HepG2 (cell line): ENCODE measurements at regions not wholly inside any gene's neighbourhood (a gene's known extent, or its start where the extent isn't known, plus 50 kb on each side); places are given as distances from the start of the nearest gene placed in this dataset.
A peak's percentile ranks its signal among the peaks of the same experiment; 100 is the strongest.

Source experiments
- ATAC-seq: fragments of 200-7000 bp; cut with Tn5 transposase; 3 replicates; pipeline ENCODE4 v1.9.1; 2020; ENCODE audit warnings: mild to moderate bottlenecking, moderate library complexity
- BruUV-seq: library from RNA; stranded (reverse); fragments of 400-500 nt; replicated peaks from 2 replicates; lab custom pipeline; 2021; lab: Mats Ljungman, UMichigan
- CTCF ChIA-PET: fragments of 300-600 bp; formaldehyde crosslinking; extraction: SDS; loops from one replicate; lab custom pipeline; 2021; ENCODE audit warnings: low total read pairs, inconsistent platforms, low intra/inter-chr PET ratio; lab: Yijun Ruan, JAX
- POLR2A ChIA-PET: fragments of 350-600 bp; sonication (Branson Sonifier 250); formaldehyde crosslinking; loops from one replicate; lab custom pipeline; 2020; ENCODE audit warnings: antibody characterized with exemption, inconsistent platforms; lab: Yijun Ruan, JAX
- DNase-seq: peaks from one replicate; pipeline ENCODE4 v3.0.0-alpha.2; 2015; ENCODE audit warnings: low spot score
- FAIRE-seq: peaks from 3 replicates; lab custom pipeline; 2011; peaks lifted over from hg19 to GRCh38; lab: Jason Lieb, UNC
- H2AFZ ChIP-seq: one replicate; pipeline ENCODE4 v1.6.1; 2011; ENCODE audit warnings: low read length, inconsistent platforms
- H3K27ac ChIP-seq: fragments of 300-600 bp; 3 replicates; pipeline ENCODE4 v1.8.0; 2011; ENCODE audit warnings: mixed run types, mild to moderate bottlenecking, mixed read lengths, low read length, inconsistent platforms; ENCODE audit not compliant: insufficient read depth; ENCODE audit errors: extremely low read length
- H3K27me3 ChIP-seq, 2 experiments: fragments of 200-600 bp in 1 of 2; 2 replicates in 1 of 2; 3 replicates in 1 of 2; pipeline versions ENCODE4 v1.6.0 to v1.8.0; 2011; ENCODE audit warnings: low read length in 2 of 2, mild to moderate bottlenecking in 2 of 2, moderate library complexity in 2 of 2, inconsistent platforms in 1 of 2; ENCODE audit not compliant: insufficient read depth in 2 of 2, control insufficient read depth in 1 of 2
- H3K36me3 ChIP-seq, 2 experiments: fragments of 200-600 bp in 1 of 2; replicated peaks in 1 of 2; 2 replicates in 1 of 2; 3 replicates in 1 of 2; pipeline versions ENCODE4 v1.5.1 to v1.8.0; 2011; ENCODE audit warnings: low read length in 2 of 2, inconsistent platforms in 1 of 2; ENCODE audit not compliant: insufficient read depth in 2 of 2, control insufficient read depth in 1 of 2
- H3K4me1 ChIP-seq: 2 replicates; pipeline ENCODE4 v1.5.1; 2012; ENCODE audit warnings: low read length, inconsistent platforms; ENCODE audit not compliant: insufficient read depth
- H3K4me2 ChIP-seq: 2 replicates; pipeline ENCODE4 v1.6.0; 2011; ENCODE audit warnings: low read depth, low read length, inconsistent platforms
- H3K4me3 ChIP-seq, 3 experiments: fragments of 200-600 bp in 1 of 3; sonication (generic), shearing (Covaris generic) in 1 of 3; replicated peaks in 1 of 3; 2 replicates each; pipeline ENCODE4 v1.5.1; 2011 to 2016; ENCODE audit warnings: low read length in 3 of 3, inconsistent platforms in 2 of 3, low read depth in 2 of 3, mild to moderate bottlenecking in 2 of 3, control low read depth in 1 of 3, mixed read lengths in 1 of 3; ENCODE audit not compliant: insufficient read depth in 1 of 3
- H3K79me2 ChIP-seq: one replicate; pipeline ENCODE4 v1.6.1; 2011; ENCODE audit warnings: low read length, inconsistent platforms; ENCODE audit not compliant: insufficient read depth
- H3K9ac ChIP-seq: 2 replicates; pipeline ENCODE4 v1.6.0; 2011; ENCODE audit warnings: mild to moderate bottlenecking, low read depth, low read length, inconsistent platforms; ENCODE audit not compliant: insufficient read depth
- H3K9me3 ChIP-seq: 2 replicates; pipeline ENCODE4 v1.5.1; 2012; ENCODE audit warnings: mild to moderate bottlenecking, low read length
- H4K20me1 ChIP-seq: 2 replicates; pipeline ENCODE4 v1.6.0; 2011; ENCODE audit warnings: inconsistent platforms, mild to moderate bottlenecking, low read length, moderate library complexity; ENCODE audit not compliant: insufficient read depth
- AGO2 ChIP-seq: fragments of 200-400 bp; formaldehyde crosslinking; optimal IDR thresholded peaks from 2 replicates; pipeline ENCODE3; 2017; ENCODE audit warnings: mild to moderate bottlenecking, low read depth, low read length, moderate library complexity
- CTCF ChIP-seq: sonication (generic); formaldehyde crosslinking; IDR thresholded peaks from 2 replicates; pipeline ENCODE4 v1.5.0; 2020; ENCODE audit warnings: mild to moderate bottlenecking, missing genetic modification reagents, moderate library complexity
- HNRNPK ChIP-seq: fragments of 200-400 bp; formaldehyde crosslinking; IDR thresholded peaks from 2 replicates; pipeline ENCODE4 v1.6.1; 2018; ENCODE audit warnings: low read length, low read depth, moderate library complexity, mild to moderate bottlenecking; ENCODE audit not compliant: poor library complexity, severe bottlenecking
- JUND ChIP-seq: sonication (generic); formaldehyde crosslinking; IDR thresholded peaks from 2 replicates; pipeline ENCODE4 v1.8.0; 2022; ENCODE audit warnings: mild to moderate bottlenecking, missing genetic modification reagents
- MIER2 ChIP-seq: IDR thresholded peaks from 2 replicates; pipeline ENCODE4 v1.6.1; 2016; ENCODE audit warnings: missing biosample characterization, missing genetic modification reagents
- MIER3 ChIP-seq: IDR thresholded peaks from 2 replicates; pipeline ENCODE4 v1.6.1; 2016; ENCODE audit warnings: missing compliant biosample characterization, borderline replicate concordance
- NFE2L1 ChIP-seq: sonication (generic); formaldehyde crosslinking; IDR thresholded peaks from 2 replicates; pipeline ENCODE4 v1.4.0; 2020; ENCODE audit warnings: missing genetic modification reagents, mild to moderate bottlenecking, borderline replicate concordance
- PBX2 ChIP-seq: IDR thresholded peaks from 2 replicates; pipeline ENCODE4 v1.6.1; 2016; ENCODE audit warnings: control low read depth
- PHB2 ChIP-seq: fragments of 450-650 bp; IDR thresholded peaks from 2 replicates; pipeline ENCODE4 v1.6.1; 2018; ENCODE audit not compliant: partially characterized antibody
- SMC3 ChIP-seq: IDR thresholded peaks from 2 replicates; pipeline ENCODE4 v1.6.1; 2011; ENCODE audit warnings: low read length, improper control_type of control experiment
- SRF ChIP-seq: IDR thresholded peaks from 2 replicates; pipeline ENCODE4 v1.6.1; 2011; ENCODE audit warnings: mild to moderate bottlenecking, low read depth, low read length, moderate library complexity
- STAG1 ChIP-seq: sonication (generic); formaldehyde crosslinking; IDR thresholded peaks from 2 replicates; pipeline ENCODE4 v1.4.0; 2020; ENCODE audit warnings: missing genetic modification reagents
- ZNF556 ChIP-seq: sonication (generic); formaldehyde crosslinking; IDR thresholded peaks from 2 replicates; pipeline ENCODE4 v1.4.0; 2020; ENCODE audit warnings: mild to moderate bottlenecking, missing genetic modification reagents, borderline replicate concordance
- ZUFSP ChIP-seq: sonication (generic); formaldehyde crosslinking; IDR thresholded peaks from 2 replicates; pipeline ENCODE4 v1.9.0; 2021; ENCODE audit warnings: missing genetic modification reagents, mild to moderate bottlenecking, borderline replicate concordance
- WGBS: methylation state at CpG from one replicate; pipeline ENCODE4 v1.1.6; 2017; ENCODE audit warnings: low lambda C conversion rate; 5-methylcytosine and 5-hydroxymethylcytosine counted together
- in situ Hi-C: cut with HindIII; loops from 2 replicates; pipeline ENCODE4 v1.10.0; 2017; ENCODE audit warnings: low pct_unique_long_range_greater_than_20kb; ENCODE audit not compliant: extremely low pct_ligation_motif_present
- intact Hi-C: fragments of 100-400 bp; cut with micrococcal nuclease; formaldehyde crosslinking; loops from one replicate; pipeline ENCODE4 v1.10.0; 2022; ENCODE audit not compliant: unreplicated experiment

- FAIRE-seq, result no peak
- CTCF ChIA-PET, result no interaction called here
These were observed 106.6 kb upstream of the POU3F1 start for GRCh38 chr1:38153066-38153777.

GRCh38 chr1:38152351-38153065, 105.9 kb upstream of the POU3F1 start:
- DNase-seq (peak; percentile 27), FAIRE-seq (no peak), ATAC-seq (peak; percentile 35)
- no TSS peak for BruUV-seq
- Histone ChIP-seq H3K4me2 (no peak overlapping the region), H2AFZ (no peak overlapping the region), H3K9me3 (no peaks in the 10 kb centered on the region), H3K4me1 (no peaks in the 10 kb centered on the region), H3K9ac (no peak overlapping the region), H3K27me3 (no peaks in the 10 kb centered on the region), H4K20me1 (no peaks in the 10 kb centered on the region), H3K79me2 (no peaks in the 10 kb centered on the region), H3K36me3 (no peaks in the 10 kb centered on the region), H3K4me3 (no peak overlapping the region), H3K27ac (no peak overlapping the region)
- 51% methylated on average over 3 of the region's 3 CpGs for WGBS
- CTCF ChIA-PET, result no interaction called here
- in situ Hi-C loops (no loop called here), intact Hi-C loops (no loop called here)
- TF ChIP-seq ZUFSP (no peak), MIER2 (CRISPR knock-in tag) (no peak), SMC3 (0 out of 2 replicates have a peak, but pooled peaks have one; percentile 11), SRF (peak; percentile 72), STAG1 (CRISPR knock-in tag) (peak; percentile 26), CTCF (CRISPR knock-in tag) (peak; percentile 31), PBX2 (no peak), MIER3 (CRISPR knock-in tag) (no peak)
- POLR2A ChIA-PET, result no interaction called here

More at GRCh38 chr1:38153066-38153777, 106.6 kb upstream of the POU3F1 start:
- no peak for DNase-seq
- intact Hi-C loops (no loop called here), in situ Hi-C loops (no loop called here)
- Histone ChIP-seq H3K27ac (no peak overlapping the region), H3K4me1 (no peaks in the 10 kb centered on the region), H3K9ac (no peak overlapping the region), H4K20me1 (no peaks in the 10 kb centered on the region), H2AFZ (no peak overlapping the region), H3K79me2 (no peaks in the 10 kb centered on the region), H3K4me2 (no peak overlapping the region), H3K9me3 (no peaks in the 10 kb centered on the region), H3K4me3 (no peak overlapping the region), H3K27me3 (no peaks in the 10 kb centered on the region), H3K36me3 (no peaks in the 10 kb centered on the region)
- TF ChIP-seq ZNF556 (CRISPR knock-in tag) (no peak), AGO2 (no peak), PHB2 (no peak), HNRNPK (peak; percentile 33), NFE2L1 (no peak), JUND (no peak)
- POLR2A ChIA-PET, result no interaction called here
- no peak for ATAC-seq
- BruUV-seq, result no TSS peak
- WGBS, result 6% methylated on average over 6 of the region's 6 CpGs
